ENCODE measurements at regions not wholly inside any gene's neighbourhood (a gene's known extent, or its start where the extent isn't known, plus 50 kb on each side); places are given as distances from the start of the nearest gene placed in this dataset.
"Not testable (repeated sequence)": the region's sequence is repeated elsewhere in the genome, so short reads cannot be mapped to it uniquely, and the experiment has no call there.

DNA sequence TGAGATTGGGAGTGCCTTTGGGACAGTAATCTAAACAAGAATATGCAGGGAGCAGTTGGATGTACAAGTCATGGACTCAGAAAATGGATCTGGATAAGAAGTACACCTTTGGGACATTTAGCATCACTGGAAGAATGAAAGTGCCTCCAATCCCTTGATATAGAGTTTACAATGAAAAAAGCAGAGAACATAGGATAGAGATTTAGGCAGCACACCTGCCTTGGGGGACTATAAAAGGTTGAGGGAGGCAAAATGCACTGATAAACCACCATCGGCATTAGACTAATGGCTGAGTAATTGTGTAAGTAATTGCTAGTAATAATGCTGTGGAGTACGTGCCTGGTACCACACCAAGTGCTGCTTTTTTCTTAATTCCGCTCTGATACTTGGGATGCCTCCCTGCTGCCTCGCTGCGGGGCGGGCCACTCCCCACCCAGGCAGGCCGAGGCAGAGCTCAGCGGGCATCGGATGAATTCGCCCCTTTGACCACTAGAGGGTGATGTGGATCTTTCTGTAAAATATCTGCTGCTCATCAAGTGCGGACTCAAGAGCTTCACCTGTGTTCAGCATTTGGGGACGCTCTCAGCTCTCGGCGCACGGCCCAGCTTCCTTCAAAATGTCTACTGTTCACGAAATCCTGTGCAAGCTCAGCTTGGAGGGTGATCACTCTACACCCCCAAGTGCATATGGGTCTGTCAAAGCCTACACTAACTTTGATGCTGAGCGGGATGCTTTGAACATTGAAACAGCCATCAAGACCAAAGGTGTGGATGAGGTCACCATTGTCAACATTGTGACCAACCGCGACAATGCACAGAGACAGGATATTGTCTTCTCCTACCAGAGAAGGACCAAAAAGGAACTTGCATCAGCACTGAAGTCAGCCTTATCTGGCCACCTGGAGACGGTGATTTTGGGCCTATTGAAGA lies 99.9 kb downstream of the ANKRD18B start:
- DNase-seq = peak; percentile 67
- in situ Hi-C loops (cut with HindIII; ENCODE audit: low pct_ligation_motif_present, low pct_unique_long_range_greater_than_20kb, low sequenced_read_pairs) = no loop called here

DNA sequence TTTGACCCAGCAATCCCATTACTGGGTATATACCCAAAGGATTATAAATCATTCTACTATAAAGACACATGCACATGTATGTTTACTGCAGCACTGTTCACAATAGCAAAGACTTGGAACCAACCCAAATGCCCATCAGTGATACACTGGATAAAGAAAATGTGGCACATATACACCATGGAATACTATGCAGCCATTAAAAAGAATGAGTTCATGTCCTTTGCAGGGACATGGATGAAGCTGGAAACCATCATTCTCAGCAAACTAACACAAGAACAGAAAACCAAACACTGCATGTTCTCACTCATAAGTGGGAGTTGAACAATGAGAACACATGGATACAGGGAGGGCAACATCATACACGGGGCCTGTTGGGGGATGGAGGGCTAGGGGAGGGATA lies 104.3 kb downstream of the ANKRD18B start:
- in situ Hi-C loops (cut with HindIII; ENCODE audit: low pct_ligation_motif_present, low pct_unique_long_range_greater_than_20kb, low sequenced_read_pairs); DNase-seq: not testable (repeated sequence)

DNA sequence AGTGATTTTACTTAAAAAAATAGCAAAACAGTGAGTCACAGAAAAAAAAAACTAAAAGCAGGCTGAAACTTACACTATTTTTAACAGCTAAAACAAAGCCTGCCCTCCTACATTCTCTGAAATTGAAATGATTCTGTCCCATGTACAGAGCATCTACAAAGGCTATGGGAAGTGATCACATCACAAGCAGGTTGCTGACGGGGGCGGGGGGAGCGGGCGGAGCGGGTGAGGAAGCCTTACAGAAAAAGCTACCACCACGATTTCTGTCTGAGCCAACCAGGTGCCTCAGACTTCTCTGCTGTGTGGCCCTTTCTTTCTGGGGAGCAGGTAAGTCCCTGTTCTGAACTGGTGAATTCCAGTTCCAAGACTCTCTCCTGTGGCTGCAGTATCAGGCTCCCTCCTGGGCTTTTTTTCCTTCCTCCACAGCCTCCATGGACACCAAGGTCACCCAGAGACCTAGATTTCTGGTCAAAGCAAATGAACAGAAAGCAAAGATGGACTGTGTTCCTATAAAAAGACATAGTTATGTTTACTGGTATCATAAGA lies 104.9 kb downstream of the ANKRD18B start:
- DNase-seq = no peak
- in situ Hi-C loops (cut with HindIII; ENCODE audit: low pct_ligation_motif_present, low pct_unique_long_range_greater_than_20kb, low sequenced_read_pairs) = no loop called here

DNA sequence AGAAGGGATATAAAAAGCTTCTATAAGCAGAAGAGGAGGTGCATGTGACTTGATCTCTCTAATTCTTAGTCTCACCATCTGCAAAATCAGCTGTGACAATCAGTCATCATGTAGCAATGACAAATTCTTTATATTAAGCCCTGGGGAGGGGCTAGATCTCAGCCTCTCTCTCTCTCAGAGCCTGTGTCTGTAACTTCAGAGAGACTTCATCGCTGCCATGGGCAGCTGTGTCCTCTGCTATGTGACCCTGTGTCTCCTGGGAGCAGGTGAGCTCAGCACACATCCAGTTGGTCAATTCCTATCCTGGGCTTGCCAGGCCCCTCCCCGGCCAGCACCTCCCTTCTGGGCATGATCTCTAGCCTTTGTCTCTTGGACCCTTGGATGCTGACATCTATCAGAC lies 109.6 kb downstream of the ANKRD18B start:
- DNase-seq = no peak
- in situ Hi-C loops (cut with HindIII; ENCODE audit: low pct_ligation_motif_present, low pct_unique_long_range_greater_than_20kb, low sequenced_read_pairs) = no loop called here

DNA sequence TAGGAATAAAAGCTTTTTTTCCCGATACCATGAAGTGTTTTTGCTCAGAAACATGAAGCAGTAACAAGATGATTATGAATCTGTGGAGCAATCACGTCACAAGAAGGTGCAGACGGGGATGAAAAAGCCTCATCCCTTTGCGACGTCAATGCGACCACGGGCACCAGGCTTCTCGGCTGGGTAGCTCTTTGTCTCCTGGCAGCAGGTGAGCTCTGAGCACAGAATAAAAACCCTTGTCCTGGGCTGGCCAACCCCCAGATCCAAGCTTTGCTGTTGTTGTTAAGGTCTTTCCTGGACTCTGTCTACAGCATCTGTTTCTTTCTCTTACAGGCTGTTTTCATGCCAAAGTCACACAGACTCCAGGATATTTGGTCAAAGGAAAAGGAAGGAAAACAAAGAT lies 113.8 kb downstream of the ANKRD18B start:
- in situ Hi-C loops (cut with HindIII; ENCODE audit: low pct_ligation_motif_present, low pct_unique_long_range_greater_than_20kb, low sequenced_read_pairs) = no loop called here
- DNase-seq = no peak

DNA sequence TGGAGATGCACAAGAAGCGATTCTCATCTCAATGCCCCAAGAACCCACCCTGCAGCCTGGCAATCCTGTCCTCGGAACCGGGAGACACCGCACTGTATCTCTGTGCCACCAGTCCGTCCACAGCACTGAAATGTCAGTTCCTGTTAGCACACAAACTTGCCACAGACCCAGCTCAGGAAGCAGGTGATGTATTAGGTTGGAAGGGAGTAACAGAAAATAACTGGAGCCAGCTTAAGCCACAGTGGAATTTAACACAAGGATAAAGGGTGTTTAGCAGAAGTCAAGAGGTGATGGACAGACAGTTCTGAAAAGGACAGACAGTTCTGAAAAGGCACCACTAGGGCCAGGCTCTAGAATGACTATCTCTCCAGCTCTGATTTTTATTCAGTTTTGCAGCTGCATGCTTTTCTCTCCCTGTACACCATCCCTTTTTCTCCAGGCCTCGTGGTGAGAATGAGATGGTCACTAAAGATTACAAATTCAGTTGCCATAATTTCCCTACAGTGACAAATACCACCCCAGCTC lies 114.4 kb downstream of the ANKRD18B start:
- in situ Hi-C loops (cut with HindIII; ENCODE audit: low pct_ligation_motif_present, low pct_unique_long_range_greater_than_20kb, low sequenced_read_pairs) = no loop called here

DNA sequence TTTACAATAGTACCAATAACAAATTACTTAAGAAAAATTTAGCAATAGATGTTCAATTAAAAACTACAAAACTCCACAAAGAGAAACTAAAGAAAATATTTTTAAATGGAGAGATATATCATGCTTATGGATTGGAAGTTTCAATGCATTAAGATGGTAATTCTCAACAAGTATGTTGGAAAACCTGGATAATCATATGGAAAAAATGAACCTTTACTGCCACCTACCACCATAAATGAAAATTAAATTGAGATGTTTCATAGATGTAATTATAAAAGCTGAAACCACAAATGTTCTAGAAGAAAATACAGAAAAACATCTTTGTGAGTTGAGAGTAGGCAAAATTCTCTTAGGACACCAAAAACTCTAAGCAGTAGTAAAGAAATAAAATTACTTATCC lies 121.7 kb downstream of the ANKRD18B start:
- in situ Hi-C loops (cut with HindIII; ENCODE audit: low pct_ligation_motif_present, low pct_unique_long_range_greater_than_20kb, low sequenced_read_pairs) = no loop called here
- no peak for DNase-seq

More for the DNA sequence above, 114.4 kb downstream of the ANKRD18B start:
- no peak for DNase-seq

DNA sequence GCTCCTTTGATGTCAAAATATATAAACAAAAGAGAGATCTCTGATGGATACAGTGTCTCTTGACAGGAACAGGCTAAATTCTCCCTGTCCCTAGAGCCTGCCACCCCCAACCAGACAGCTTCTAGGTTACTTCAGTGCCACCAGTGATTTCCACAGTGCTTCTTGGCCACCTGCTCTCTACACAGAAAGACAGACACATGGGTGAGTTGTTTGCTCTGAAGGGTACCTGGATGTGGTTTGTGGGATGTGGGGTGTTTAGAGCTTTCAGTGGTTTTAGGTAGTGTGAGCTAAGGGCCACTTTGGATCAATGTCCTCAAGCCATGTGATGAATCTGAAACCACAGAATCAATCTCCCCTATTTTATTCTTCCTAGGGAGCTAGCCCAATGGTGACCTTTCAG lies 125.4 kb downstream of the ANKRD18B start:
- DNase-seq = no peak
- in situ Hi-C loops (cut with HindIII; ENCODE audit: low pct_ligation_motif_present, low pct_unique_long_range_greater_than_20kb, low sequenced_read_pairs) = no loop called here

DNA sequence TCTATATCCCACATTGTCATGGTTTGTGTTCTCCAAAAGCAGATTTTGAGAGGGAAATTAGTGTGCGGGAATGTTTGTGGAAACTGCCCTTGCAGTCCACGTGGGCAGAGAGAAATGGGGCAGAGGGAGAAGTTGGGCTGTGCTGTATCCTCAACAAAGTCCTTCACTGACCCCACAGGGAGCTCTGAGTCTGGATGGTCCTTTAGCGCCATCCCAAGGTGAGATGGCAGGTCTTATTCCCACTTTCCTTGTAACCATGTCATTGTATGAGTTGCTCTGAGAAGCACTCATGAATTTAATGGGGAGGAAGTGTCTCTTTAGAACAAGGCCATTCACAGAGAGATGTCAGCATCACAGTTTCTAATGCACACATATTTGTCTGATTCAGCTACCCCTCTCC lies 127.1 kb downstream of the ANKRD18B start:
- DNase-seq = no peak
- in situ Hi-C loops (cut with HindIII; ENCODE audit: low pct_ligation_motif_present, low pct_unique_long_range_greater_than_20kb, low sequenced_read_pairs) = no loop called here

DNA sequence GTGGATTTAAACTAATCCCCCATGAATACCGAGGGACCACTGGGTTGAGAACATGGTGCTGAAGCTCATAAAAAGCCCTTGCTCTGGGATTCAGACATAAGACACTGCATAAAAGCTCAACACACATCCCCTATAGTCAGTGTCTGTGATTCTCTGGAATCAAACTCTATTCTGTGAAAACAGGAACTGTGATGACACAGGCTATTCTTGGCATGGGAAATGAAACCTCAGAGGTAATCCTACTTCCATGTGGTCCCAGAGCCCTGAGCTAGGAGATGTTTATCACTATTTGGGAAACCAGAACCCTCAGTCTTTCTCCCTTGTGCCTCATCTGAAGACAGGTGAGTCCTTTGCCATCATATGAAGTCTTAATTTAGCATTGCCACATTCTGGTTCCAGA lies 135.4 kb upstream of the PRSS3 start:
- DNase-seq = no peak
- in situ Hi-C loops (cut with HindIII; ENCODE audit: low pct_ligation_motif_present, low pct_unique_long_range_greater_than_20kb, low sequenced_read_pairs) = no loop called here

DNA sequence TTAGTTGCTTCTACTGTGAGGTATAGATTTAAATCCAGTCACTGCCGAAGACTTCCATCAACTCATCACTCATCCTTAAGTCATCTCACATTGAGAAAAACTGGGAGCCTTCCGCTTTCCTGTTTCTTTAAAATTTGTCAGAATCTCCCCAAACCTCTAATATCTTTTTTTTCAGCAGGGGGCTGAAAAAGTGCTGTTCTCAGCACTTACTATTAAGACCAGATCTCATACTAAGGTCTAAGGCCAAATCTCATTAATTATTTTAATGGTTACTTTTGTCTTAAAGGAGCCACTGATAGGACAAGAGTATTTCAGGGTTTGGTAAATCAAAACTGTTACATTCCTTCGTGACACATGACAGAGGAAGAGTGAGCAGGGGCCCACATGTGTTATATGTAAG lies 134.6 kb upstream of the PRSS3 start:
- in situ Hi-C loops (cut with HindIII; ENCODE audit: low pct_ligation_motif_present, low pct_unique_long_range_greater_than_20kb, low sequenced_read_pairs) = no loop called here
- no peak for DNase-seq

DNA sequence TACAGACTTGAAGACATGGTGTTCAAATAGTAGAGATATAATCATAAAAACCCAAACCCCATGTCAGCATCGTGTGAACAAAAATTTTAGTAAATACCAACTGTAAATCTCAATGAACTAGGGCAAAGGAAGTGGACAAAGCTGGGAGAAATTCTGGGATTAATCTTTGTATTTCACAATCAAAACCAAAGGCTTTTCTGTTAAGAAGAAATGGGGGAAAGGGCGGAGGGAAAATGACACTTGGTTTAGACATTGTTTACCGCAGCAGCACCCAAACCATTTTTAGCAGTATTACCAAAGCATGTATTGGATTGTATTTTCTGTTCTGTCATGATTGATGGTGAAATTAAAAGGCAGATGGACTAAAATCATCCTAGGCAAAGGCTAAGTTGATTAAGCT lies 134.2 kb upstream of the PRSS3 start:
- in situ Hi-C loops (cut with HindIII; ENCODE audit: low pct_ligation_motif_present, low pct_unique_long_range_greater_than_20kb, low sequenced_read_pairs) = no loop called here
- no peak for DNase-seq

DNA sequence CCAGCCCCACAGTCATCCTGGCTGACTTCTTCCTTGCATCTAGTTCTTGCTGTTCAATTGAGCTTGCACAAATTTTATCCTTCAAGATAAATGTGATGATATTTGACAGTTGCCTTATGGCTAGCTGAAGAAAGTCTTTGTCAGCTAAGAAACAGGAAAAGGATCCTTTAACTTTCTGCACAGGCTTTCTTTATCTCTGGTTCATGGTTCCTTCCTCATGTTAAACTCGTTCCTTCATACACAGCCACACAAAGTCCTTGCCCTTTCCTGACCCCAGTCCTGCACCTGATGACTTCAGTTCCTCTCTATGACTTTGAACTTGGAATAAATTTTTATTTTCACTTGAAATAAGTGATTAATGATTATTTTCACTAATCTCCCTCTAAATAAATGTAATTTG lies 132.5 kb upstream of the PRSS3 start:
- in situ Hi-C loops (cut with HindIII; ENCODE audit: low pct_ligation_motif_present, low pct_unique_long_range_greater_than_20kb, low sequenced_read_pairs) = no loop called here
- DNase-seq = no peak

DNA sequence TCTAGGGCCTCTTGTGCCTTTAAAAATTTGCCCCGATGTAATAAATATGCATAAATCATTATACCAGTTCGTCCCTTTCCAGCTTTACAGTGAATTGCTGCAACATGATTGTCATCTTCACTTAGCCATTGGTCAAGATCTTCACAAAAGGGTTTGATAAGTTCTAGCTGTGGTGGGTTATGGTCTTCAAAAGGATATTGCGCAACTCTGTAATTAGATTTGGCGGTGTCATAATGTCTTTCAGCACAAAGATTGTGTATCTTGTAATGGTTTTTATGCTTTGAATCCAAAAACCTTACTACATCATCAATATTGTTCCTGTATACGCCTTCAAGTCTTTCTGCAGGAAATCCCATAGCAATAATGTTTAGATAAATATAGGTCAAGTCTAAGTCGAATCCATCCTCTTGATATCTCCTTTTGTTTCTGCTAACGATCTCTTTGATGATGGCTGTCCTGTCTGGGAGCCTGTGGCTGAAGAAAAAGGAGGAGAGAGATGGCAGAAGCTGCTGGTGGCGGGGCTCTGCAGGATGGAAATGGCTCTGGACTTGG lies 119.1 kb upstream of the PRSS3 start:
- in situ Hi-C loops (cut with HindIII; ENCODE audit: low pct_ligation_motif_present, low pct_unique_long_range_greater_than_20kb, low sequenced_read_pairs); DNase-seq: not testable (repeated sequence)

DNA sequence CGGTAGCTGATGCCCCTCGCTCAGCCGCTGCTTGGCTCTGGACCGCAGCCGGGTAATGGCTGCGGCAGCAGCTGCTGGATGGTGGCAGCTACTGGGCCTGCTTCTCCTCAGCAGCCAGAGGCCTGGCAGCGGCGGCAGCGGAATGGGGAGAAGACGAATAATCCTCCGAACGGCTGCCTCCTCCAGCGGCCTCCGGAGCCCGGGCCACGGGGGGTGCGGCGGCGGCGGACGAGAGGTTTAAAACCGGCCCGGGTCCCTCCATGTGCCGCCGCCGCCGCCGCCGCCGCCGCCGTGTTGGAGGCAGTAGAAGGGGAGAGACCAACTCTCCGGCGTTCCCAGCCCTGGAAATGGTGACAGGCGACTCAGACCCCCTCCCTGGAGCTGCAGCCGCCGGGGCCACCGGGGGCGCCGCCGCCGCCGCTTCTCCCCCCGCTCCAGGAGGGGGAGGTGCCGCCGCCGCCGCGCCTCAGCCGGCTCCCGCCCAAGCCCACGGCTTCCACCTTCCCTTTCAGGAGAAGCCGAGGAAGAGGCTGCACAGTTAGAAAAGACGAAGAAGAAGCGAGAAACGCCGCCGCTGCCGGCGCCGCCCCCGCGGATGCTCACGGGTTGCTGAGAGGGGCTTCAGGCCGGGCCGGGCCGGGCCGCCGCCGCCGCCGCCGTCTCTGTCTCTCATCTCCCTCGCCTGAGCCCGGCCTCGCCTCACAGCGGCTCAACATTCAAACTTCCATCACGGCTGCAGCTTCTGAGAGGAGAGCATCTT lies 118.4 kb upstream of the PRSS3 start:
- in situ Hi-C loops (cut with HindIII; ENCODE audit: low pct_ligation_motif_present, low pct_unique_long_range_greater_than_20kb, low sequenced_read_pairs) = no loop called here
- DNase-seq = no peak

DNA sequence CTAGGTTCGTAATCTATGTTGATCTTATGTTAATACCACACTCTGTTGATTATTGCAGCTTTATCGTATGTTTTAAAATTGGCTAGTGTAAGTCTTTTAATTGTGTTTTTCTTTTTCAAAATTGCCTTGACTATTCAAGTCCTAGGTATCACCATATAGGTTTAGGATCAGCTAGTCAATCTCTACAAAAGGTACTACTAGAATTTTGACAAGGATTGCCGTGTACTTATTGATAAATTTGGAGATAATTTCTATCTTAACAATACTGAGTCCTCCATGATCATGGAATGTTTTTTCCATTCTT lies 117.9 kb upstream of the PRSS3 start:
- in situ Hi-C loops (cut with HindIII; ENCODE audit: low pct_ligation_motif_present, low pct_unique_long_range_greater_than_20kb, low sequenced_read_pairs) = no loop called here

DNA sequence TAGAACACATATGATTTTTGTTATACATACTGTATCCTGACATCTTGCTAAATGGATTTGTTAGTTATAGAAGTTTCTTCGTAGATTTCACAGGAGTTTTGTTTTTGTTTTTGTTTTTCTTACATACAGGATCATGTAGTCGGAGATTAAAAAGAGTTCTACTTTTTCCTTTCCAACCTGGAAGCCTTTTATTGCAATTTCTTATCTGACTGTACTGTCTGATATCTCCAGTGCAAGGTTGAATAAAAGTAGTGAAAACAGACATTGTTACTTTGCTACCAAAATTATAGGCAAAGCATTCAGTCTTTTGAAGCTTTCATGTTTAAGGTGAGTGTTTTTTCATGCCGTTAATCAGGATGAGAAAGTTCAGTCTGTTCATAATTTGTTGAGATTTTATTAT lies 117.4 kb upstream of the PRSS3 start:
- in situ Hi-C loops (cut with HindIII; ENCODE audit: low pct_ligation_motif_present, low pct_unique_long_range_greater_than_20kb, low sequenced_read_pairs) = no loop called here
- DNase-seq = no peak

More for the DNA sequence above, 117.9 kb upstream of the PRSS3 start:
- DNase-seq = no peak

DNA sequence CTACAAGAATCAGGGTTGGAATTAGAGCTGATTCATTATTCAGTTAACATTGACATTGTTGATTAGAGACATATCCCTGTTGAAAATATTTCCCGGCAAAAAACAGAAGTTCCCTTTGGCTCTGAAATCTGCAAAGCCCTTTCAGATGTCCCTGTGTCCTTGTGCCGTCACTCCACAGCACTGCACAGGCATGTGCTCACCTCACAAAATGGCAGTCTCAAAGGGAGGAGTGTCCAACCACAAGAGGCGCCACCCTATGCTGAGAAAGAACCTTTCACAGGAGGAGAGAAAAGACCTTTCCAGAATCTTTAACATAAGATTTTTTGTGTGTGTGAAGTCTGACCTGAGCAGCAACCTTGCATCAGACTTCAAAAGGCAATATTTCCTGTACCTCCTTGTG lies 112.8 kb upstream of the PRSS3 start:
- no peak for DNase-seq
- in situ Hi-C loops (cut with HindIII; ENCODE audit: low pct_ligation_motif_present, low pct_unique_long_range_greater_than_20kb, low sequenced_read_pairs) = no loop called here

DNA sequence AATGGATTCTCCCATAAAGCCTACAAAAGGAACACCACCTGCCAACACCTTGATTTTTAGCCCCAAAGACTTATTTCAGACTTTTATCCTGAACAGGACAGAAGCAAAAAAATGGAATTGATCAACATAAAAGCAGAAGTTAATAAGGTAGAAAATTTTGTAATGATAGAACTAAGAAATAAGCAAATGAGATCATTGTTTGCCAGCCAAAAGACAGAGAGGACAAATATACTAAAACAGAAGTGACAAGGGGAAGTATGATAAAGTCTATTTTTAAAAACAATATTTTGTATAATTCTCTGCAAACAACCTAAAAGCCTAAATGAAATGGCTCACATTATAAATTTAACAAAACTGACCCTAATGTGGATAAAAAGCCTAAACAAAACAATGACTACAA lies 110.5 kb upstream of the PRSS3 start:
- no peak for DNase-seq
- in situ Hi-C loops (cut with HindIII; ENCODE audit: low pct_ligation_motif_present, low pct_unique_long_range_greater_than_20kb, low sequenced_read_pairs) = no loop called here

Data from ACHN (cell line).